Spleen (tissue), 11 donors: ENCODE measurements at regions not wholly inside any gene's neighbourhood (a gene's known extent, or its start where the extent isn't known, plus 50 kb on each side); places are given as distances from the start of the nearest gene placed in this dataset.

ENCODE experiments used
- DNase-seq: peaks from one replicate; pipeline ENCODE4 v3.0.0-alpha.2; 2020
- H3K27ac ChIP-seq, 8 donors: fragments of 200-600 bp; sonication (generic) in 7 of 8; 1 replicate in 4 of 8; 2 replicates in 4 of 8; pipeline versions ENCODE4 v1.5.0 to v1.8.0; 2016 to 2021; ENCODE audit warnings: inconsistent platforms in 4 of 8, mild to moderate bottlenecking in 4 of 8, moderate library complexity in 1 of 8
- H3K27me3 ChIP-seq, 7 donors: fragments of 200-600 bp; sonication (generic) in 6 of 7; replicated peaks in 1 of 7; 1 replicate in 4 of 7; 2 replicates in 3 of 7; pipeline versions ENCODE4 v1.5.0 to v1.8.0; 2016 to 2021; ENCODE audit warnings: inconsistent platforms in 3 of 7, mild to moderate bottlenecking in 1 of 7
- H3K36me3 ChIP-seq, 6 donors: fragments of 200-600 bp; sonication (generic) in 5 of 6; 1 replicate in 4 of 6; 2 replicates in 2 of 6; pipeline versions ENCODE4 v1.5.0 to v1.8.0; 2016 to 2021; ENCODE audit warnings: inconsistent platforms in 2 of 6
- H3K4me1 ChIP-seq, 6 donors: fragments of 200-600 bp; sonication (generic) in 5 of 6; 1 replicate in 3 of 6; 2 replicates in 3 of 6; pipeline versions ENCODE4 v1.5.0 to v1.8.0; 2016 to 2021; ENCODE audit warnings: inconsistent platforms in 3 of 6
- H3K4me3 ChIP-seq, 8 donors: fragments of 200-600 bp; sonication (generic) in 7 of 8; 1 replicate in 4 of 8; 2 replicates in 4 of 8; pipeline versions ENCODE4 v1.5.0 to v1.8.0; 2016 to 2021; ENCODE audit warnings: inconsistent platforms in 4 of 8, mild to moderate bottlenecking in 4 of 8, moderate library complexity in 2 of 8
- H3K9me3 ChIP-seq, 8 donors: fragments of 200-600 bp; sonication (generic) in 7 of 8; 1 replicate in 4 of 8; 2 replicates in 4 of 8; pipeline versions ENCODE4 v1.5.0 to v1.8.0; 2016 to 2021; ENCODE audit warnings: inconsistent platforms in 4 of 8
- CTCF ChIP-seq, 11 experiments: fragments of 200-600 bp in 7 of 11; fragments of 450-650 bp in 4 of 11; sonication (generic) in 4 of 11; IDR thresholded peaks in 8 of 11; conservative IDR thresholded peaks in 3 of 11; 1 replicate in 7 of 11; 2 replicates in 4 of 11; pipeline versions ENCODE4 v1.4.0 to v1.8.0; 2016 to 2021; ENCODE audit warnings: antibody characterized with exemption in 11 of 11, inconsistent platforms in 4 of 11, mild to moderate bottlenecking in 1 of 11
- POLR2A ChIP-seq, 3 donors: fragments of 450-650 bp; IDR thresholded peaks; one replicate each; pipeline ENCODE4 v1.5.1; 2017; ENCODE audit warnings: antibody characterized with exemption in 3 of 3, mild to moderate bottlenecking in 1 of 3
- POLR2AphosphoS5 ChIP-seq, 3 donors: sonication (generic); formaldehyde crosslinking; IDR thresholded peaks; one replicate each; pipeline ENCODE4 v1.5.1; 2017; ENCODE audit warnings: antibody characterized with exemption in 3 of 3
- WGBS, 5 donors: extraction: QIAGEN DNeasy Blood & Tissue Kit in 3 of 5; methylation state at CpG; one replicate each; pipeline versions ENCODE4 v1.1.5 to v1.1.7; 2013 to 2018; 5-methylcytosine and 5-hydroxymethylcytosine counted together
- intact Hi-C: fragments of 100-400 bp; cut with DNase I; formaldehyde crosslinking; loops from one replicate; pipeline ENCODE4 v1.15.0; 2023; ENCODE audit warnings: low total_unique reads
- donor health status: healthy with polysubstance abuse.
- donor health status: DM: no; HTN: no; CAD: no; lungs with moderate emphysema.
- donor health status: DM: no; HTN: no; CAD: no.
- donor health status: Bipolar disorder and iron deficiency.
- donor health status: healthy.
- donor health status: DM: no; HTN: no; CAD: no.
- donor health status: DM: yes; HTN: yes; CAD: no.

GRCh38 chr11:112829971-112830654 is 131.1 kb upstream of the NCAM1 start:
- no peak for DNase-seq

GRCh38 chr11:112831041-112831440 is 130.2 kb upstream of the NCAM1 start:
- TF ChIP-seq POLR2A (IDR thresholded peaks at IDR 0.05) (no peak), POLR2AphosphoS5 (IDR thresholded peaks at IDR 0.05) (no peak), CTCF (IDR thresholded peaks at IDR 0.05 in 8 of 11, conservative IDR thresholded peaks at IDR 0.05 in 3 of 11) (no peak)
- H3K36me3 ChIP-seq = no peaks in the 10 kb centered on the region
- WGBS, 5 donors = 71 to 100% (median 88%) methylated on average over 1 of the region's 1 CpG
- H3K27me3 ChIP-seq = peaks cover 0 to 10% (median 0%) of the 10 kb centered on the region in 7 donors
- DNase-seq = no peak
- no peaks in the 10 kb centered on the region for H3K4me1 ChIP-seq
- intact Hi-C loops = no loop called here
- no peak overlapping the region for H3K27ac ChIP-seq
- peaks cover 0 to 2% (median 0%) of the 10 kb centered on the region in 8 donors for H3K9me3 ChIP-seq
- H3K4me3 ChIP-seq = no peak overlapping the region

More at GRCh38 chr11:112829971-112830654, 131.1 kb upstream of the NCAM1 start:
- TF ChIP-seq POLR2AphosphoS5 (IDR thresholded peaks at IDR 0.05) (no peak), CTCF (IDR thresholded peaks at IDR 0.05 in 8 of 11, conservative IDR thresholded peaks at IDR 0.05 in 3 of 11) (no peak), POLR2A (IDR thresholded peaks at IDR 0.05) (no peak)
- intact Hi-C loops = no loop called here
- no peaks in the 10 kb centered on the region for H3K4me1 ChIP-seq
- H3K27ac ChIP-seq = no peak overlapping the region
- no peak overlapping the region for H3K4me3 ChIP-seq
- H3K27me3 ChIP-seq = peaks cover 0 to 10% (median 0%) of the 10 kb centered on the region in 7 donors
- WGBS, 5 donors = 73 to 87% (median 75%) methylated on average over 6 of the region's 6 CpGs
- no peaks in the 10 kb centered on the region for H3K36me3 ChIP-seq
- H3K9me3 ChIP-seq = peaks cover 0 to 2% (median 0%) of the 10 kb centered on the region in 8 donors

- no peak for DNase-seq
- WGBS, 5 donors = 80 to 89% (median 83%) methylated on average over 3 of the region's 3 CpGs
These were observed 129.1 kb upstream of the NCAM1 start for GRCh38 chr11:112831969-112832766.

More at GRCh38 chr11:112831969-112832766, 129.1 kb upstream of the NCAM1 start:
- TF ChIP-seq POLR2A (IDR thresholded peaks at IDR 0.05) (no peak), POLR2AphosphoS5 (IDR thresholded peaks at IDR 0.05) (no peak), CTCF (IDR thresholded peaks at IDR 0.05 in 8 of 11, conservative IDR thresholded peaks at IDR 0.05 in 3 of 11) (no peak)
- Histone ChIP-seq H3K4me3 (no peak overlapping the region), H3K27me3 (peaks cover 0 to 10% (median 0%) of the 10 kb centered on the region in 7 donors), H3K4me1 (no peaks in the 10 kb centered on the region), H3K9me3 (peaks cover 0 to 2% (median 0%) of the 10 kb centered on the region in 8 donors), H3K27ac (no peak overlapping the region), H3K36me3 (no peaks in the 10 kb centered on the region)
- intact Hi-C loops = no loop called here
